Activated T-cell treated with anti-CD3 and anti-CD28 coated beads for 4 hours (primary cell): ENCODE measurements at regions not wholly inside any gene's neighbourhood (a gene's known extent, or its start where the extent isn't known, plus 50 kb on each side); places are given as distances from the start of the nearest gene placed in this dataset.
"Not testable (repeated sequence)": the region's sequence is repeated elsewhere in the genome, so short reads cannot be mapped to it uniquely, and the experiment has no call there.

Experiments
- DNase-seq: peaks from one replicate; pipeline ENCODE4 v3.0.0-alpha.2; 2020

DNA sequence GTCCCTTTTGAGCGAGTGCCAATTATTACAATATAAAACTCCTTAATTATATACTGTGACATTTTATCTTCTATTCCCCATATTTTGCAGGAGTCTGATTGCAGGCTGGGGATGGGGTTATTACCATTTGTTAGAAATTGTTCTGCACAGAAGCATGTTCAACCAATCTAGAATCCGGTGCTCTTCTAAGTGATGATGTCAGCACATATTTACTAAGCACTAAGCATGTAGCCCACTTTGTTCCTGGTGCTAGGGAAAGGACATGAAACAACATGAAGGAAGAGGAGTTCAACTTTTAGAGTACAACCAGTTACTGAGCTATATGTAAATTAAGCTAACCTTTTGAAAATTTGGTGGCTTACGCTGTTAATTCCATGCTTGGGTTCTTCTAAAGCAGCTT lies 52.8 kb upstream of the IL1RAPL2 start:
- no peak for DNase-seq

DNA sequence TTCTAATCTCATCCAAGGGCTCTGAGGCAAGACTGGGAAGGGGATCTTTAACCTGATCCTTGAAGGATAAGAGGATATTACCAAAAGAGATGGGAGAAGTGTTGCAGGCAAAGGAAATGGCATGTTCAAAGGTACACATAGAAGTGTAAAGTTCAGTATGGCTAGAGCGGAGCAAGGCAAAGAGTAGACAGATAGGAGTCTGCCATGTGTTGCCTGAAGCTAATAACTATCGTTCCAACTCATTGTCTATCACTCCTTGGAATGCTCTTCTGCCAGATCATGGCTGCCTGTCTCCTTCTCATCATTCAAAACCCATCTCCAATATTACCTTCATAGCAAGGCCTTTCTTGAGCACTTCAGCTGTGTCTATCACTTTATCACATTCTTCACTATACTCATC lies 55.2 kb upstream of the IL1RAPL2 start:
- no peak for DNase-seq

DNA sequence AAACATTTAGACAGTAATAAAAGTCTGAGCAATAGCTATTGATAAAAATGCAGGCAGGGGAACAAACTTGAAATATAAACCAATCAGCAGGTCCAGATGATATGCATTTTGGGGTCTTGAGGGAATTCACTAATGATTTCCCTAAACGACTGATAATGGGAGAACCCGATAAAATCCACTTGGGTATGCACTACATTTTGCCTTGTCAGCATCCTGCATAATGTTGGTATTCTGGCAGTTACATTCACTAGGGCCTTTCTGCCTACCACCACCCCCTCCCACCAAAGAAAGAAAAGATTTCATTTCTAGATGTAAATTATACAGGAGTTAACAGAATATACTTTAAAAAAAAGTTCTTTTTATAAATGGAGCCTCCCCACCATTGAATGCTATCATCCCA lies 63.5 kb upstream of the IL1RAPL2 start:
- no peak for DNase-seq

DNA sequence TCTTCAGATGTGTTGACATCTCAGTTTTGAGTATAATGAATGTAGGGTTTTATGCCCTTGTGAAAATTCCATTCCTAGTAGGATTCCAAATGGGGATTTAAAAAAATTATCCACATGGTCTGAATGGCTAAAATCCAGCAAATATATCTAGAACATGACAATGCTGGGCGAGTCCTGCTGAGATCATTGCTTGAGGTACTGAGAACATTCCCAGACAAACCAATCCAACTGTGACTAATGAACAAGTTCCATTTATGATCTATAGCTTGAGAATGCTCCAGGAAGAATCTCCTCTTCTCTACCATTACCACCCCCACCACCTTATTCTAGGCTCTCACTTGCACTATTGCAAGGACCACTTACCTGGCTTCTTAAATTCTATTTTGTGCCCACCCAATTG lies 77.2 kb upstream of the IL1RAPL2 start:
- DNase-seq, result no peak

DNA sequence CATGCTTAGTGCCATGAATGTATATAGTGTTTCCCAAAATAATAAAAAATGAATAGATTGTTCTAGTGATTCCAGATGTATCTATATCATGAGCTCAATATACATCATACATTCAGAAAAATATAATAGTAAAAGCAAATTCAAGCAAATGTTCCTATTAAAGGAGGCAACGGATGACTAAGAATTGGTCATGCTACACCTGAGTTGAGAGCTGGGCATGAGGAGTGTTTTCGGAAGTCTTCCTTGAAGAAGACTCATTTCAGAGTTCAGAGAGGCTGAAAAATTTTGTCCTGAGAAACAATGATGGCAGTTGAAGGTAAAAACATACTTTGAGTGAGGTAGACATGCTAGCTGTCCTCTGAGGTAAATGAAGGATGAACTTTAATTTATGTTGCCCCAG lies 79.3 kb upstream of the IL1RAPL2 start:
- DNase-seq, result no peak

DNA sequence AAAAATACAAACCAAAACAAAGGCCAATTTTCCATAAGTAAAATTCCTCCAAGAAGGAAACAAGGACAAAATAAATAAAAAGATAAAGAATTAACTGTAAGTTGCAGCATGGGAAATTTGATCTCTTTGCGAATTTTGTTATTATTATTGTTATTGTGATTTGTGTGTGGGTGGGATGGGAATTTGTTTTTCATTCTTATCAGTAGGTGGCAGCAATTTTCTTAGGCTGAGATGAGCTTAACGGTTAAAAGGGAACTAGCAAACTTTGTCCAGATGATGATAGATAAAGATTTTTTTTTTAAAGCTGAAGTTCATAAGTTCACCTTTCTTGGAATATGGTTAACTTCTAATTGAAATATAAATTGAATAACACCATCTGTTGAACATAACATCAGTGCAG lies 83.2 kb upstream of the IL1RAPL2 start:
- DNase-seq, result no peak

DNA sequence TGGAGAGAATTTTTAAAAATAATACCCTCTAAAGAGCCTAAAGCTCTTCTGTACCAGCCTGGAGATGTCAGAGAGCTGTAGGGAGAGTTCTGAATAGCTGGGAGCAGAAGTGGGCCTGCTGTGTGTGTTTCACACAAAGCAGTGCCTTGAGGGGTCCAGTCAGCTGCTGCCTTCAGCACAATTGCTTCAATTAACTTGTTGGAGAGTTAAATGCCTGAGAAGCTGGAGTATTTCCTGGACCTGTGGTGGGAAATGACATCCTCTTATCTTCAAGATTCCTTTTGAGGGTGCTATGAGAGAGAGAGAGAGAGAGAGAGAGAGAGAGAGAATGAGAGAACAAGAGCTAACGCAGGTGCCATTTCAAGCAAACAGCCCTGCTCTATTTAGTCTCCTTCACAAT lies 96.2 kb upstream of the IL1RAPL2 start:
- DNase-seq, result no peak

DNA sequence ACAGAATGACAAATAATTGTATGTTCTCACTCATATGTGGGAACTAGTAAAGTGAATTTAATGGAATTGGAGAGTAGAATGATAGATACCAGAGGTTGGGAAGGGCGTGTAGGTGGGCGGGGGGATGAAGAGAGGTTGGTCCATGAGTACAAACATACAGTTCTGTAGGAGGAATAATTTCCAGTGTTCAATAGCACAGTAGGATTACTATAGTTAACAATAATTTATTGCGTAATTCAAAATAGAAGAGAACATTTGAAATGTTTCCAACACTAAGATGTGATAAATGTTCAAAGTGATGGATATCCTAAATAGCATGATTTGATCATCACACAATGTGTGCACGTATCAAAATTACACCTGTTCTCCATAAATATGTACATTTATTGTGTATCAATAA lies 106.2 kb upstream of the IL1RAPL2 start:
- no peak for DNase-seq

DNA sequence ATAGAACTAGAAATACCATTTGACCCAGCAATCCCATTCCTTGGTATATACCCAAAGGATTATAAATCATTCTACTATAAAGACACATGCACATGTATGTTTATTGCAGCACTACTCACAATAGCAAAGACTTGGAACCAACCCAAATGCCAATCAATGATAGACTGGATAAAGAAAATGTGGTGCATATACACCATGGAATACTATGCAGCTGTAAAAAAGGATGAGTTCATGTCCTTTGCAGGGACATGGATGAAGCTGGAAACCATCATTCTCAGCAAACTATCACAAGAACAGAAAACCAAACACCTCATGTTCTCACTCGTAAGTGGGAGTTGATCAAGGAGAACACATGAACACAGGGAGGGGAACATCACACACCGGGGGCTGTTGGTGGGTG lies 108.9 kb upstream of the IL1RAPL2 start:
- DNase-seq, result not testable (repeated sequence)

DNA sequence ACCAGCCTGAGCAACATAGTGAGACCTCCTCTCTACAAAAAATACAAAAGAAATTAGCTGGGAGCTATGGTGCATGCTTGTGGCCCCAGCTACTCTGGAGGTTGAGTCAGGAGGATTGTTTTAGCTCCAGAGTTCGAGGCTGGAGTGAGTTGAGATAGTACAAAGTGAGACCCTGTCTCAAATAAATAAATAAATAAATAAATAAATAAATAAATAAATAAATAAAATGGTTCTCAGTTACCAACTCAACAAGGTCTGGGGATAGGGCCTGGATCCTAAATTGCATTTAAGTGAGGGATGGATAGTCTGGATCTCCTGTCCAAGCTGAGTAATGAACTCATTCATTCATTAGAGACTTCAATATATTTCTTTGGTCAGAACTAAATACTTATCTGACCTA lies 115.7 kb upstream of the IL1RAPL2 start:
- no peak for DNase-seq

DNA sequence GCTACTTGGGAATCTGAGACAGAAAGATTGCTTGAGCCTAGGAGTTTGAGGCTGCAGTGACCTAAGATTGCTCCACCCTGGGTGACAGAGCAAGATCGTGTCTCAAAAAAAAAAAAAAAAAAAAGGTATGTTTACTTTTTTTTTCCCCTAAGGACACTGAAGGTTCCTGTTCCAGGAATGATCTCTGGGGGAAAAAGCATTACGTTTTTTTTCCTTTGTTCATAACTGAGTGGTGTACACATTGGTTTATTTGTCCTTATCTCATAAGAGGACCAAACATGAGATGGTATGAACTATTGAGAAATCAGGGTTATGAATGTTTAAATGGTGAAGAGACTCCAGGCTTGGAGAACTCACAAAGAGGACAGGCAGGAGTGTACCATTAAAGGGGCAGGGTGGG lies 120.4 kb upstream of the IL1RAPL2 start:
- DNase-seq, result no peak

DNA sequence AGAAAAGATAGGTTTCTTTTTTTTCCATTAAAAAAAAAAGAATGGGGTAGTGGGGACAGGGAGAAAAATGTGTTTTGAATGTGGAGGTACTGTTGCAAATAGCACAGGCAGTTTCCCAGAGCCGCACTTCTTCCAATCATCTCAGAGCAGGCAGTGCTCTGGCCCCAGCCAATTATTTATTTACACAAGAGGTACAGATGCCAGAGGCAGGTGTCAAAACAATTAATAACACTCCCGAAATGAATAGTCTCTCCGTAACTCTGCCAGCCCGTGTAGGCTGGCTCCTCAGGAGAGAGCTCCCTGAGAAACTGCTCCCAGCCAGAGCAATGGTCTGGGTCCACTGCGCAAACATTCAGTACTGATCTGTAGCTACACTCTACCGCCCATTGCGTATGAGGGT lies 130.8 kb upstream of the IL1RAPL2 start:
- no peak for DNase-seq

DNA sequence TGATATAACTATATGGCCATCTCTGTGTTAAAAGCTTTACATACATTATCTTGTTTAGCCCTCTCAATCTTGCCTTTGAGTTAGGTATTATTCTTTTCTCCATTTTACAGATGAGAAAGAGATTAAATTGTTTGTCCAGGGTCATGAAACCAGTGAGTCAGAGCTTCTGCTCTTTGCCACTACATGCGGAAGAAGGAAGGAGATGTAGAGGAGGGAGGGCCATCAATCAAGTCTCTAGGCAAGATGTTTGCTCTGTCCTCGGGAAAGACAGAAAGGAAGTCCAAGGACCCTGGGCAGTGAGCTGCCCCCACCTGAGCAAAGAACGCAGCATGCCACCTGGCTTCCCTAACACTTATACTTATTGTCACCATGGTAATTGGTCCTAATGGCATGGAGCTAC lies 133.7 kb upstream of the IL1RAPL2 start:
- DNase-seq, result no peak

DNA sequence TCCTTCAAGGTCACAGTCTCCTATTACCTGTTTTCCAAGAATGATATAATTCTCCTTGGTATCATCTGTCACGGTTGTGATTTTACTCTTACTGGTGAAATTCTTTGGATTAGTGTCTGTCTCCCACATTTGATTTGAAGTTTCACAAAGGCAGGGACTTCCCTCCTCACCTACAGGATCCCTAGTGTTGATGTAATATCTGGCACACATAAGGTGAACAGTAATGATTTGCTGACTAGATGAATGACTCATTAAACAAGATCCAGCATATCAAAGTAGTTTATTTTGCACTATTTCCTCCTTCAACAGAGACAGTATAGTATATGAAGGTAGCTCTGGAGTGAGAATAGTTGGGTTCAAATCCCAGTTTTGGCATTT lies 135.3 kb upstream of the IL1RAPL2 start:
- DNase-seq, result no peak

DNA sequence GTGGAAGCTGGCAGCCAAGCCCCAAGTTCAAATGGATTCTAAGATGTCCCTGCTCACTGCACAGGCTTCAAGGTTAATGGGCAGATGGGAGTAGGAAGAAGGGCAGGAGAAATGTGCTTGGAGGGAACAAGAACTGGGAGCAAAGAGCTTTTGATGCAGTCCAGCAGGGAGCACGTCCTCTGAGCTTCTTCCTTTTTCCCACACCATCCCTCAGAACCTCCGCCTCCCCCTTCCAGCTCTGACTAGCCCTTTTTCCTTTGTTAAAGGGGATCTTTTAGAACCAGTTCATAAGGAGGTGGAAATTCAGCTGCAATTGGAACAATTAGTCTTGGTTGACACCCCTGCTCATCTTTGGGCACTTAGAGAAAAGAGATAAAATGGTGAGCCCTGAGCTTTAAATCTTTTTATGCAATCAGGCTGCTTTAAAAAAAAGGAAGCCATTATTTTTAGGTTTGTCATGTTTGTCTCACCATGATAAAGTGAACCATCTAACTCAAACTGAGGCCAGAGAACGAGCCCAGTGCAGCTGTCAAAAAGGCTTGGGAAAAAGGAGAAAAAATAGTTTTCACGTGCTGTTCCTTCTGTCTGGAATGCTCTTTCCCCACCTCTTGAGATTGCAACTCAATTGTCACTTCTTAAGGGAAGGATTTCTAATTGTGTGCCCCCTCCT lies 135.8 kb upstream of the IL1RAPL2 start:
- no peak for DNase-seq

DNA sequence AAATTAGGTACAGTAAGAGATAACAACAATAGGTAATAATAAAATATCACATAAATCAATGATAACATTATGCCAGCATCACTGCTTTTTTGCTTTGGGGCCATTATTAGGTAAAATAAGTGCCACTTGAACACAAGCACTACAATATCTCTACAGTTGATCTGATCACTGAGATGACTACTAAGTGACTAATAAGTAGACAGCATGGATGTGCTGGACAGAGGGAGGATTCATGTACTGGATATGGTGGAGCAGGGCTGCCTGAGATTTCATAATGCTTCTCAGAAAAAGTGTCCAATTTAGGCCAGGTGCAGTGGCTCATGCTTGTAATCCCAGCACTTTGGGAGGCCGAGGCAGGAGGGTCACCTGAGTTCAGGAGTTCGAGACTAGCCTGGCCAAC lies 137.8 kb upstream of the IL1RAPL2 start:
- DNase-seq, result no peak

DNA sequence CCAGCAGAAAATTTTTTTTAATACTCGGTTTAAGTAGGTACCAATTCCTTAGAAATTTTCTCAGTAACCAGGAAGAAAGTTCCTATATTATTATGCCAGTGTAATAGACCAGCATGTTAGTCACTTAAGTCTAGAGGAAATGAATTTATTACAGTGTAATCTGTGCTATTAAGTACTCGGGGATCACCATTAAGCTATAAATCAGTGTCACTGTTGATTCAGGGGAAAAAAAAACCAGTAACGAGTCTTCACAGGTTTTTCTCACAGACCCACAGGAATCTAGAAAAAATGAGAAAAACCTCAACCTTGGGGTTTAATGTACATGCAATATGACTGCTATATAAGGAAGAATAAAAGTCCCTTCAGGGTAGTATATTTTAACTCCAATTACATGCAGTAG lies 138.3 kb upstream of the IL1RAPL2 start:
- DNase-seq, result no peak

DNA sequence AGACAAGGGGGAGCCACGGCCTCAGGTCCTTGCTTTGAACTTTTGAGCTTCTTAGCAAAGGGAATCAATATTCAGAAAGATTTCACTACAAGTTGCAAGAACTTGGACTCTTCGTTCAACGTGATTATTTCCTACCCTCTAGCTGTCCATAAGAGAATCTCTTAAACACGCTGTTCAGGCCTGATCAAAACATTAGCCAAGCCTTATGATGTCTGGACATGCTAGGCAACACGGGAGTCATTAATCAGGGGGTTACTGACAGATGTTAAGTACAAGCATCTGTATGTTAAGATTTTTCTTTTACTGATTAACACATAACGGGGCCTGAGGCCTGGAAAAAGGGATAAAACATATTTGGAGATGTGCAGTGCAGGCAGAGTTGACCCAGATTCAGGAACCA lies 138.9 kb upstream of the IL1RAPL2 start:
- no peak for DNase-seq

DNA sequence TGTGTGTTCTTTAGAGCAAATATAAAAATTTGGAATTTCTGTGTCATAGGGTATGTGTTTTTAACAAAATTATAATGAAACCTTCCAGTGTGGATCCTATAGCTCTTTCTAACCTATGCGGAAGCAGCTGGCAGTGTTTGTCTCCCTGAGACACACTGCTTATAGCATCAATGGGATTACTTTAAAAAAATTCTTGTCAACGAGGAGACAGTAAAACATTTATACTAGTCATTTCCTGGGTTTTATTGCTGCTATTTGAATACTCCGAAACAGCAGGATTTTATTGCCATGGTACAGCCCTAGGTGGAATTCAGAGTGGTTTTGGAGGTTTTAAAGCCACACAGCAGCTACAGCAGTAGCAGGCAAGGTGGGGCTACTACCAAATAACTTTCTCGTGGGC lies 145.1 kb upstream of the IL1RAPL2 start:
- DNase-seq, result no peak

DNA sequence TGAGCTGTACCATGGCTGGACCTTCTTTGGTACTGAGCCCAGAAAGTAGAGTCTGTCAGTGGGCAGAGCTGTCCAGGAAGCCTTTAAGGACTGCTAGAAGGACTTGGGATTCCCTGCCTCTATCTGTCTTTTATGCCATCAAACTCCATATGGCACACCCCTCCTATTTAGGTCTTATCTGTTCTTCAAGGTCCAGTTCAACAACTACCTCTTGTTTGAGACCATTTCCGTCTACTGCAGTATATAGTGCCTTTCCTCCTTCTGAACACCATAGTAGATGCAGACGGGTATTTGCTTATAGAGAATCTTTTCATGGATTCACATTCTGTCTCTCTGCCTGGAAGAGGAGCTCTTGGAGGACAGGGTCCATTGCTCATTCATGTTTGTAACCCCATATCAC lies 146.1 kb upstream of the IL1RAPL2 start:
- DNase-seq, result no peak

DNA sequence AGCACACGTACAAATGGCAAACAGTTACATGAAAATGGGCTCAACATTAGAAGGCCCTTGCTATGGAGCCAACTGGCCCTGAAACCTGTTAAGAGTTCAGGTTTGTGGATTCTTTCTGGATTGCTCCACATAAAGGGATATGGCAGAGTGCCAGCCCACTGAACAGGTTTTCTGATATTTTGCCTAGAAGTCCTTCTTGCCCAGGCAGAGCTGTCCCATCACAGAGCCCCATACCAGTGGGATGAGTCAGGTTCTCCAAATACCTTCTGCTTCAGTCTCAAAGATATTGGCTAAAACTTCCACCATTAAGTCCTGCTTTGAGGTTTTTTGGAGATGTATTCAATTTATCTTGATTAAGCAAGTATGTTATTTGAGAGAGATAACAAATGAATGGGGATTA lies 146.8 kb upstream of the IL1RAPL2 start:
- DNase-seq, result no peak

DNA sequence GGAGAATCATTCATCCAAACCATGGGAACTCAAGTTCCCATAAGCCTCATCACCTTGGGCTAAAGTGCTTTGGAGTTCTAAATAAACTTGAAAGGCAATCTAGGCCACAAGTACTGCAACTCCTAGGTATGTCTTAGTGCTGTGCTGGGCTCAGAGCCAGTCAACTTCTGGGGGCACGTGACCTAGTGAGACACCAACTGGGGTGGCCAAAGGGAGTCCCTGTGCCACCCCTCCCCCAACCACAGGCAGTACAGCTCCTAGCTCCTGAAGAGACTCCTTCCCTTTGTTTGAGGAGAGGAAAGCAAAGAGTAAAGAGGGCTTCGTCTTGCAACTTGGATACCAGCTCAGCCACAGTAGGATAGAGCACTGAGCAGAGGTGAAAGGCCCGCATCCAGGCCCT lies 154.2 kb upstream of the IL1RAPL2 start:
- no peak for DNase-seq

DNA sequence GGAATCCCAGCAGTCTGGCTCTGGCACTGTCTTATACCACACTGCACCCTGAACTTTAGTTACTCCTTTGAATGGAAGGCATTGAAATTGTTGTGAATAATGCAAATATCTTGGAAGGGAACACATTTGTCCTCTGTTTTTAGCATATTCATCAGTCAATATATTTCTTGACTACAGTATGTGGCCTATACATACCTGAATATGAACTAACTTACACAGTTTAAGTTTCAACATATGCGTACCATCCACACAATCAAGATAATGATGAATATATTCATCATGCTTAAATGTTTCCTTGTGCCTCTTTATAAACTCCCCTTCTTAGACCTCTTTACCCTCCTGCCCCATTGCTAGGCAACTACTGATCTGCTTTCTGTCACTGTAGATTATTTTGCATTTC lies 145.7 kb upstream of the ESX1 start:
- DNase-seq, result no peak

DNA sequence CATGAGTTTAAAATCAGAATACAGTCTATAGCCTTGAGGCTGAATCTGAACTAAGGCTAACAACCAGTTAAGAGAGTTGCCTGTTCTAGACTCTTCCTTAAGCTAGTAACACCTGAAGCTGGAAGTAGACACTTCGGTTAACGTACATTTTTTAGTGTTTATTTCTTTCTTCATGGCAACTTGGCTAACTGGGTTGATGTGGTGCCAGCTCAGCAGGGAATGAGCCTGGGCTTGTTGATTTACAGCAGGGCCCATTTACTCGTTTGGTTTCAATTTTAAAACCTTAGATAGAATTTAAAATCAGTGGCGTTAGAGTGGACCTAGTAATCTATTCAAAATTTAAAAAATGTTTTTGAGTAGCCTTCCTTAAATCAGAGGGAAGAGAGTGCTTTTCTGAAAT lies 137.6 kb upstream of the ESX1 start:
- DNase-seq, result no peak

DNA sequence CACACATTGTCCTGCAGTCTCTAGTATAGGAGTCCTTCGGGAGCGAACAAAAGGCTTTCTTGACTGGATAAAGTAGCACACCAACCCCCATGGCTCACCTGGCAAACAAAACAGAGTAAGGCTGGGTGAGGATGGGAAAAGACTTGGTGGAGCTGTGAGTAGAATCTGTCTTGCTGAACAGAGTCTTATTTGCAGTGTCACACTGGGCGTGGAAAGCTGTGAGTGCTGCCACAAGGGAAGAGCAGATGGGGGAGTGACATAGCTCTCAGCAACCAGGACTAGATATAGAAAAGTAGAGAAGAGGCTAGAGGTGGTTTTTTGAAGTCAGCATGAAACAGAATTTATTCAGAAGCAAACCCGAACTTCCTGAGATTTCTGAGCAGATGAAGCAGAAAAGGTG lies 137.2 kb upstream of the ESX1 start:
- DNase-seq, result no peak

DNA sequence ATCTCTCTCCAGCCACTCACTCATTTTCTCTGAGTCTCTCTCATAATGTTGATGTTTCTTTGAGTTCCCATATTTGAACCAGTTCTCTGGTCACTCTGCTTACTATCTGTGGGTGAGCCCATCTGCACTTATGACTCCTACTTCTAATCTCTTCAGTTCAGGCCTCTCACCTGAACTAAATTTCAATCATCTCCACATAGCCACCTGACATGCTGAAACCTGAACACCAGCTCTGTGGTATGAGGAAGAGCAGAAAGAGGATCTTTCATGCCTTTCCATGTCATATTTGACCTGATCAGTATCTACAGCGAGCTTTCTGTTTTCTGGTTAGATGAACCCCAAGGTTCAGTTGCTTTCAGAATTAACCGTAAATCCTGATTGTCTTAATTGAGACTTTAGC lies 122.2 kb upstream of the ESX1 start:
- no peak for DNase-seq
